HG02763 (cell line): ENCODE measurements at regions not wholly inside any gene's neighbourhood (a gene's known extent, or its start where the extent isn't known, plus 50 kb on each side); places are given as distances from the start of the nearest gene placed in this dataset.
"Not testable (repeated sequence)": the region's sequence is repeated elsewhere in the genome, so short reads cannot be mapped to it uniquely, and the experiment has no call there.

Experiments
- ATAC-seq: cut with Tn5 transposase; IDR thresholded peaks from one replicate; pipeline ENCODE4 v1.9.1; 2021; ENCODE audit warnings: mild to moderate bottlenecking, moderate library complexity; ENCODE audit not compliant: unreplicated experiment

DNA sequence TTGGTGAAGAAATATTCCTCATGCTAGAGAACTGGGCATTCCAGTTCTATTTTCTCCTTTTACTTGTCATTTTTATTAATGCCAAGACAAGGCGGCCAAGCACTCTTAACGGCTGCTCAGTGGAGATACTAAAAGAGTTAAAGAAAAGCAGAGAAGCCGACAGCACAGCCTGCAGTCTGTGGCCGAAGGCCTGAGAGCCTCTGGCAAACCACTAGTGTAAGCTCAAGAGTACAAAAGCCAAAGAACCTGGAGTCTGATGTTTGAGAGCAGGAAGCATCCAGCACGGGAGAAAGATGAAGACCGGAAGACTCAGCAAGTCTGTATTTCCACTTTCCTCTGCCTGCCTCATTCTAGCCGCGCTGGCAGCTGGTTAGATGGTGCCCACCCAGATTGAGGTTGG, 167.1 kb upstream of the FUT9 start:
- no peak for ATAC-seq

DNA sequence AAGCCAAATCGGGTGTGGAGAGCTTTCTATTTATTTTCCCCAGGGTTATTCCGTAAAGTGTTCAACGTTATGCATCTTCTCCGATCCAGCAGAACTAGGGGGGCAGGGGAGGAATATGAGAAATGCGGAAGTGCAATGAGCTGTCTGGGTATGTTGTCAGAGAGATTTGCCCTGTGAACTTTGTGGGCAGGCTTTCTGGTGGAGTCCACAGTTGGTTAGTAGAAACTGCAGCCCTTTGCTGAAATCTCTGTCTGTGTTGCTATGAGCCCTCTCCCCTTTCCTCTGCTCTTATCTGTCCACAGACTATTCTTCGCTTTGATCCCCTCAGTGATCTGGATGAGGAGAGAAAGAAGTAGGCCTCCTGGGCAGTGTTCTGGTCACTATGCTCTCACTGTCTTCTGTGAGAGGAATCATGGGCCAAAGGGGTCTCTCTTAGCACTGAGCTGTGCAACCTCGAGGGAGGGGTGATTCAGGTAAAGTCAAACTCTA, 158.9 kb upstream of the FUT9 start:
- ATAC-seq, result no peak

DNA sequence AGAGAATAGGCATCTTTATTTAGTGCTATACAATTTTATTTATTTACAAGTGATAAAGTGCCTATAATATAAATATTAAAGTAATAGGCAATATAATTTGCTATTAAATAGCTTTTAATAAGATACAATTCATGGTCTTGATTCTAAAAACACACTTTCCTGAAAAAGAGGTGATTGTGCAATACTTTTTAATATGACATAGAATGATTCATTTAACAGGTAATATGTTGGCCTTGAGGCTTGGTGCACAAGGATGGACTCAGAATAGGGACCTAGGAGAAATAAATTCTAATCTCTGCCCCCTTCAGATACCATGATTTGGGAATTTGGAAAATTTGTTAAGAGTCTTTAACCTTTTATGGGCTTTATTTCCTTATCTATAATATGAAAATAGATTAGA, 149.9 kb upstream of the FUT9 start:
- no peak for ATAC-seq

DNA sequence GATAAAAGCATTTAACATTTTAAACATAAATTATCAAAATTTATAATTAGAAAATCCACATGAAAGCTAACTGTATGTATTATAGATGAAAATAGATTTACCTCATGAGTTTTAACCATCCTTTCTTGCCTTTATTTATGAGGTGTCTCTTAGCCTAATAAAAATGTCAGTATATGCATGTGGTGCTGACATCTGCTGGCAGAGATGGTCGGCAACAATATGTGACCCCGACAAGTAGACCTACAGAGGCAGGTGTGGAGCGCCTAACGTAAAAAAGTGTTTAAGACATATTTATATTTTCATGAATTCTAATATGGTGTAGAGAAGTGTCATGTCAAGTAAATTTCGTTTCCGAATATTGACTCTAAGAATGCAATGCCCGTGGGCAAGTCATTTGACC, 149.0 kb upstream of the FUT9 start:
- no peak for ATAC-seq

DNA sequence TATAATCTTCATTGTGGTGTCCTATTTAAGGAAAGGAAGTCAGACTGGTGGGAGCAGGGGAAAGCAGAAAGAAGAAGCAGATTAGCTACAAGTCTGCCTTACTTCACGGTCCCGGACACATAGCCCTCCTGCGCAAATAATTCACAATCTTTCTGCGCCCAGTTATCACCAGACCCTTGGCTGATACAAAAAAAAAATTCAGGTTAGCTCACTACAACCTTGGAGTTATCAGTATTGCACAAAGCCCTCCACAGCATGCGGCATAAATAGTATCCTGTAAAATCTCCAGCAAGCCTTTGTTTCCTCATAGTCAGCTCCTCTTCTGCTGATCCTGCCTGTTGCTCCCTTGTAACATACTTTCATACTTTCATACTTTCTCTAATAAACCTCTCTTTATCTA, 148.6 kb upstream of the FUT9 start:
- ATAC-seq, result no peak

DNA sequence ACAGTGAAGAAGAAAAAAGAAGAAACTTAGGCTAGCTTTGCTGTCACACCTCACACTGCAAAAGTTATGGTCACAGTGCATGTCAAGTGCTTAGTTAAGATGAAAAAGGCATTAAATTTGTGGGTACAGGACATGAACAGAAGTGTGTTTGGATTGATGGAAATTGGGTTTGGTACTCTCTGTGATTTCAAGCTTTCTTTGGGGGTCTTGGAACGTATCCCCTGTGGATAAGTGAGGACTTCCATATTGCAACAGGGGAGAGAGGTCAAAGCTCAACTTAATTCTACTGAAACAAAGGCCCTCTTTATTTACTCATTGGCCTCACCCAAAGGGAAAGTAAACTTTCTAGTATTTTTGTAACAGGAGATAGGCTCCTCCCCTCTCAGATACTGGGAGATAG, 138.3 kb upstream of the FUT9 start:
- no peak for ATAC-seq

DNA sequence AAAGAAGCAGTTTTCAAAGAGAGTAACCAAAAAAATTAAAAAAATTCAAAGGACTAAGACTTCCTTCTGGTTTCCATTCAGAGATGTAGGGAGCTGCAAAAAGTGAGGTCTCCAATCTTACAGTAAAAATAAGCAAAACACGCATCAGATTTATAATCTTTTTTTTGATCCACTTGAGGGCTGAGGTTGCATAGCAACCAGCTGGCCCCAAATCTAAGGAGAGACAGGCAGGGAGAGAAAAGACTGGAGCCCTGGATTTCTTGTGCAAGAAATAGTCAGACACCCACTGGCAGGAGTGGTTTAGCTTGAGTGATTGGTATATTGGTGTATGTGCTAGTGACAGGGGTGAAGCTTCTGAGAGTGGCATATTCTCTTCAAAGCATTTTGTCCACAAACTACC, 135.9 kb upstream of the FUT9 start:
- ATAC-seq, result no peak

DNA sequence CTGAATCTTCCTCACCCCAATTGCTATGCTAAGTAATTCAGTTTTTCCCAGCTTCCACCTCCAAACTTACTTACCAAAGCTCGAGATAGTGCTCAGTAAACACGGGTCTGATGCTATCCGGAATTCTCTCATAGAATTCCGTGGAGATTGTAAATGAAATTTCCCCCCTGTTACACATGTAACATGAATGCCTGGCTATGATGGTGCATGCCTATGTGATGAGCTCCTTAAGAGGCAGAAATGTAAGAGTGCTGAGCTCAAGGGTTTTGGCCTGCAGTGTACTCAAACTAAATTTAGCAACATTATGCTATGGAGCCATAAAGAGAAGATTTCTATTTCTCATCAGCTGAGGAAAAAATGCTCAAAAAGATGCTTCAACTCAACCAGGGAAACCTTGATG, 133.4 kb upstream of the FUT9 start:
- ATAC-seq, result no peak

DNA sequence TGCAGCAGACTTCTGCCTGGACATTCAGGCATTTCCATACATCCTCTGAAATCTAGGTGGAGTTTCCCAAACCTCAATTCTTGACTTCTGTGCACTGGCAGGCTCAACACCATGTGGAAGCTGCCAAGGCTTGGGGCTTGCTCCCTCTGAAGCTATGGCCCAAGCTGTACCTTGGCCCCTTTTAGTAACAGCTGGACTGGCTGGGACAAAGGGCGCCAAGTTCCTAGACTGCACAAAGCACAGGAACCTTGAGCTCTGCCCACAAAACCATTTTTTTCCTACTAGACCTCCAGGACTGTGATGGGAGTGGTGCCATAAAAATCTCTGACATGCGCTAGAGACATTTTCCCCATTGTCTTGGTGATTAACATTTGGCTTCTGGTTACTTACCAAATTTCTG, 127.1 kb upstream of the FUT9 start:
- not testable (repeated sequence) for ATAC-seq

DNA sequence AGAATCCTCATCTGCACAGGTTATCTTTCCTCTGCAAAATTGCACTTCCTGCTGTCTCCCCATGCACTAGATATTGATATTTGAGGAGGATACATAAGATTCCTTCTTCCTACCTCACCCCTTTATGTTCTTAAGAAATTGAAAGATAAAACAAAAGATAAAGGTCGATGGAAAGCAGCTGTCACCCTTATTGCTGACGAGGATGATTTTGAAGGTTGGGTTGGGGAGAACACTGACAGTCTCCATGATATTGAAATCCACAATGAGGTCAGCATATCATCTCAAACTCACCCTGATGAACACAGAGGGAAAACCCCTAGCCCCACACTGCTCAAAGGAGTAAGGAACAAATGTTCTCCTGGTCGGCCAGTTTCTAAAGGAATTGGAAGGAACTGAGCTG, 110.6 kb upstream of the FUT9 start:
- ATAC-seq, result no peak

DNA sequence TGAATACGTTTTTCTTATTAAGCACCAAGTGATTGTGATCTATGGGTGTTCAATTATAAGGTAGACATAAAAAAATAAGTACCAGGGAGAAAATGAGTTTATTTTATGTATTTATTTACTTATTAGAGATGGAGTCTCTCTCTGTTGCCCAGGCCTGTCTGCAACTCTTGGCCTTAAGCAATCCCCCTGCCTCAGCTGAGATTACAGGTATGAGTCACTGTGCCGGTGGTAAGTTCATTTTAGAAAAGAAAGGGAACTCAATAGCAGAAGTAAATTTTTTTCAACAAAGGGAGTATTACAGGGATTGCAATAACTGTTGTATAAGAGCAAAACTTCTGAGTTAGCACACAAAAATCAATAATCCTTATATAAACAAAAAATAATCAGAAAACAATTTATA, 98.7 kb upstream of the FUT9 start:
- no peak for ATAC-seq

DNA sequence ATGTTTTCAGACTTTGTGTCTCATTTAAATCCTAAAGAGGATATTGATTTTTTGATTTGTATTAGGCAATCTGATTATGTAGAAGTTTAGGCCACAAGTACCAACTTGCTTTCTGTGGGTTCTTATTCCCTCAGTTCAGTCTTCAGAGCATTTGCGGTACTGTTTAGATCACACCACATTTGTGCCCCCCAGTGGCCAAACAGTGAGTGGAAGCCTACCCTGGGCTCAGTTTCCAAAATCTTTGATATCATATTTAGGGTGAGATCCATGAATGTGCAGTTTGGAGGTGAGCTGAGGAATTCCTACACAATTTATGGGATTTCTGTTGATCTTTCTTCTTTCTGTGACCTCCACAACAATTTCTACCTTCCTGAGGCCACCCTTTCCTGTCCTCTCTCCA, 92.3 kb upstream of the FUT9 start:
- ATAC-seq, result no peak

DNA sequence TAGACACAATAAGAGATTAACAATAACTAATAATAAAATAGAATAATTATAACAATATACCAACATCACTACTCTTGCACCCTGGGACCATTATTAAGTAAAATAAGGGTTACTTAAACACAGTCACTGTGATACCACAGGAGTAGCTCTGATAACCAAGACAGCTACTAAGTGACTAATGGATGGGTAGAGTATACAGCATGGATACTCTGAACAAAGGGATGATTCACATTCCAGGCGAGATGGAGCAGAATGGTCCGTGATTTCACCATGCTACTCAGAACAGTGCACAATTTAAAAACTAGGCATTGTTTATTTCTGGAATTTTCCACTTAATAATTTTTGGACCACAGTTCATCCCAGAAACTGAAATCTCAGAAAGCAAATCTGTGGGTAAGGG, 80.0 kb upstream of the FUT9 start:
- ATAC-seq, result no peak

DNA sequence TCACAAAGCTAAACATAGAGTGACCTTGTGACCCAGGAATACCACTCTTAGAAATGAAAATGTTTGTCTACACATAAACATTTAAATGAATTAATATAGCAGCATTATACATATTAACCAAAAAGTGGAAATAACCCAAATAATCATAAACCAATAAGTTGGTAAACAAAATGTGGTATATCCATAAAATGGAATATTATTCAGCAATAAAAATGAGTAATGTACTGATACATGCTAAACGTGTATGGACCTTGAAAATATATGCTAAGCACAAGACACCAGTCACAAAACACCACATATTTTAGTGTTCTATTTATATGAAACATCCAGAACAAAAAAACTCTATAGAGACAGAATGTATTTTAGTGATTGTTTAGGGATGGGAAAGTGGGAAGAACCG, 68.9 kb upstream of the FUT9 start:
- ATAC-seq, result no peak

DNA sequence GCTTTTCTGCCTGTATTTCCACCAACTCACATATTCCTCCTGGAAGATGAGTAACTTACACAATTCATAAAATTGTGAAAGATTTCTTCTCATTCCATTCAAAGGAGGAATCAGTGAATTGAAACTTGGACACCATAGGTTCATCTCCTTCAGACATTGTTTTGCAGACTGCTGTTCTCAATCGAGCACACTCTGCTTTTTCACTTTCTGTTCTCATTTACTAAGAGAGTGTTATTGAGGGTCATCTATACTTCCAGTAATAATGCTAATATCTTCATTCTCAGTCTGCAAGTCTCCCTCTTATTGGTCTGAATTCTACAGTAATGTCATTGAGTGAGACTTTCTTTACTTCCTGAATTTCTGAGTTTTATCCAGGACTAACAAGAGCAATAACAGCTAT, 67.5 kb upstream of the FUT9 start:
- no peak for ATAC-seq

DNA sequence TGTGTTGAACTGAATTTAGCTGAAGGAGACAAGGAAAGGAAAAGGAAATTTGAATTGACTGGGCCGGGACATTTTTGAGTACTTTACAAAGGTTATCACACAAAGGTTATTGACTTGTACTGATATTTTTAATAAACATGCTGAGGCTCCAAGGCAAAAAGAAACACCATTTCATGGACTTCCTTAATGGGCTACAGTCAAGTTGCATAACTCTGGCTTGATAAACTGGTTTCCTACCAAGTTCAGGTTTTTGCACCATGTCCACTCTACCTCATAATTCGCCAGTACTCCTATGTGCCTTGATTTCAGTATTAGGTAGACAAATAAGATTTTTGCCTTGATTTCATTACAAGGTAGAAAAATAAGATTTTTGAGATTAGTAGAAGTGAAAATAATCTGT, 65.8 kb upstream of the FUT9 start:
- ATAC-seq, result no peak

DNA sequence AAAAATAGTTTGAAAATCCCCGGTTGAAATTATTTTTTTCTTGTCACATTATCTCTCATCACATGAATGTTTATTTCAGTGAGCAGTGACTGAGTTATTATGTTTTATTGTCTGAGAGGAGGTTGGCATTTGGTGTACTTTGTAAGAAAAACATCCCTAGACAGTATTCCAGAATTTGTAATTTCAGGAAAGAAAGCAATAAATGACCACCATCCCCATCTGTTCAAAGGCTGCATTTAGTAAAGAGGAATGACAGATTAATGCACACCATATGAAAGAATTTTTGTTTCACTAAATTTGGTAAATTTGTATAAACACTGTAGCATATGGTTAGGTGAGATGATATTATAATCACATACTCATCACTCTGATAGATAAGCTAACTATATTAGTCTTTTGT, 57.1 kb upstream of the FUT9 start:
- ATAC-seq, result no peak

DNA sequence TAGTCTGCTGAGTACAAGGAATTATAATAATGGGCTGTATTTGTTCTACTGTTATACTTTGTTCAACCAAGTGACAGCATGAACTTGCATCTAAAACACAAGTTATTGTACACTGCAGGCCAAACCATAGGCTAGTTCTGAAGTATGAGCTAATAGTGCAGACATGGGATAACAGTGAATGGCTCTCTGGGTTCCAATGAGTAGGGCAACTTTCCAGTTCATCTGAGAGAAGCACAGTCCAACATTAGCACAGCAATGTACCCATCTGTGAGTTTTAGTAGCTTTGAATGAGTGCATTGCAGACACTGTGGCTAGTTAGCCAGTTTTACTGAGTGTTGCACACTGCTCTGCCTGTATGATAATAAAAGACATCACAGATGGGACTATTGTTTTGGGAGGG, 56.5 kb upstream of the FUT9 start:
- no peak for ATAC-seq
